Neural progenitor cell (in vitro differentiated cells): ENCODE measurements at regions not wholly inside any gene's neighbourhood (a gene's known extent, or its start where the extent isn't known, plus 50 kb on each side); places are given as distances from the start of the nearest gene placed in this dataset.

Source experiments
- DNase-seq: peaks from one replicate; pipeline ENCODE4 v3.0.0-alpha.2; 2016; ENCODE audit warnings: low spot score
- H2AFZ ChIP-seq: fragments of 200-600 bp; sonication (generic); replicated peaks from 2 replicates; pipeline ENCODE4 v1.6.1; 2016; ENCODE audit warnings: antibody characterized with exemption
- H3F3A ChIP-seq: fragments of 200-600 bp; sonication (generic); 2 replicates; pipeline ENCODE4 v1.6.1; 2016; ENCODE audit warnings: antibody characterized with exemption, low read depth
- H3K27ac ChIP-seq: fragments of 200-600 bp; sonication (generic); 2 replicates; pipeline ENCODE4 v1.5.1; 2016; ENCODE audit warnings: mild to moderate bottlenecking
- H3K27me3 ChIP-seq: fragments of 200-600 bp; sonication (generic); 2 replicates; pipeline ENCODE4 v1.6.1; 2016; ENCODE audit warnings: mild to moderate bottlenecking, moderate library complexity
- H3K36me3 ChIP-seq: fragments of 200-600 bp; sonication (generic); 2 replicates; pipeline ENCODE4 v1.5.1; 2016
- H3K4me1 ChIP-seq: fragments of 200-600 bp; sonication (generic); 2 replicates; pipeline ENCODE4 v1.6.1; 2016; ENCODE audit warnings: mixed run types
- H3K4me2 ChIP-seq: fragments of 200-600 bp; sonication (generic); 2 replicates; pipeline ENCODE4 v1.6.1; 2016
- H3K4me3 ChIP-seq: fragments of 200-600 bp; sonication (generic); 2 replicates; pipeline ENCODE4 v1.5.1; 2016
- H3K79me2 ChIP-seq: fragments of 200-600 bp; sonication (generic); 2 replicates; pipeline ENCODE4 v1.6.1; 2016; ENCODE audit warnings: low read depth
- H3K9ac ChIP-seq: fragments of 200-600 bp; sonication (generic); 2 replicates; pipeline ENCODE4 v1.6.1; 2016
- H3K9me3 ChIP-seq: fragments of 200-600 bp; sonication (generic); 2 replicates; pipeline ENCODE4 v1.5.1; 2016; ENCODE audit warnings: low read depth
- H4K20me1 ChIP-seq: fragments of 200-600 bp; sonication (generic); 2 replicates; pipeline ENCODE4 v1.6.1; 2016; ENCODE audit warnings: low read depth
- H3K27ac Mint-ChIP-seq: 3 replicates; pipeline ENCODE4 v1.8.0; 2021; ENCODE audit warnings: mixed read lengths
- H3K27me3 Mint-ChIP-seq: 2 replicates; pipeline ENCODE4 v1.8.0; 2022; ENCODE audit warnings: low read depth, mild to moderate bottlenecking, inconsistent platforms, moderate library complexity, mixed read lengths; ENCODE audit not compliant: insufficient read depth
- H3K36me3 Mint-ChIP-seq: 3 replicates; pipeline ENCODE4 v1.8.0; 2021; ENCODE audit warnings: mixed read lengths
- H3K4me1 Mint-ChIP-seq: 3 replicates; pipeline ENCODE4 v1.8.0; 2021; ENCODE audit warnings: mixed read lengths
- H3K4me3 Mint-ChIP-seq: 3 replicates; pipeline ENCODE4 v1.8.0; 2021; ENCODE audit warnings: mild to moderate bottlenecking, moderate library complexity, mixed read lengths
- H3K9me3 Mint-ChIP-seq: 3 replicates; pipeline ENCODE4 v1.8.0; 2020; ENCODE audit warnings: mixed read lengths
- CTCF ChIP-seq: fragments of 200-600 bp; sonication (generic); IDR thresholded peaks from 2 replicates; pipeline ENCODE4 v1.5.1; 2017; ENCODE audit warnings: antibody characterized with exemption, mild to moderate bottlenecking
- EZH2 ChIP-seq: fragments of 200-600 bp; sonication (generic); IDR thresholded peaks from 2 replicates; pipeline ENCODE4 v1.6.1; 2017; ENCODE audit warnings: antibody characterized with exemption, mild to moderate bottlenecking, moderate library complexity
- EZH2phosphoT487 ChIP-seq: fragments of 200-600 bp; sonication (generic); IDR thresholded peaks from 2 replicates; pipeline ENCODE4 v1.6.1; 2017; ENCODE audit warnings: antibody characterized with exemption

GRCh38 chr16:35743101-35743692 is 2283.8 kb downstream of the TP53TG3F start:
- Histone ChIP-seq H3K79me2 (no peaks in the 10 kb centered on the region), H2AFZ (no peak overlapping the region), H3K27ac (no peak overlapping the region), H3K4me1 (no peaks in the 10 kb centered on the region), H3K36me3 (no peaks in the 10 kb centered on the region), H3K9me3 (peaks cover 11% of the 10 kb centered on the region), H3K27me3 (no peaks in the 10 kb centered on the region), H3K4me2 (no peak overlapping the region), H3F3A (no peaks in the 10 kb centered on the region), H4K20me1 (no peaks in the 10 kb centered on the region), H3K9ac (no peak overlapping the region), H3K4me3 (no peak overlapping the region)
- Mint-ChIP-seq H3K4me3 (no peak overlapping the region), H3K36me3 (no peaks in the 10 kb centered on the region), H3K9me3 (peaks cover 71% of the 10 kb centered on the region), H3K27me3 (peaks cover 8% of the 10 kb centered on the region), H3K27ac (no peak overlapping the region), H3K4me1 (no peaks in the 10 kb centered on the region)
- DNase-seq: no peak
- TF ChIP-seq EZH2 (no peak), EZH2phosphoT487 (no peak), CTCF (no peak)

GRCh38 chr16:35744084-35744483 is 2284.7 kb downstream of the TP53TG3F start:
- Histone ChIP-seq H3K79me2 (no peaks in the 10 kb centered on the region), H2AFZ (no peak overlapping the region), H3K27me3 (no peaks in the 10 kb centered on the region), H3K4me1 (no peaks in the 10 kb centered on the region), H3K4me3 (no peak overlapping the region), H3K9ac (no peak overlapping the region), H3F3A (no peaks in the 10 kb centered on the region), H3K36me3 (no peaks in the 10 kb centered on the region), H3K27ac (no peak overlapping the region), H3K9me3 (peaks cover 3% of the 10 kb centered on the region), H3K4me2 (no peak overlapping the region), H4K20me1 (no peaks in the 10 kb centered on the region)
- H3K27me3 Mint-ChIP-seq: peaks cover 8% of the 10 kb centered on the region
- no peak overlapping the region for H3K27ac Mint-ChIP-seq
- no peak for TF ChIP-seq CTCF
- TF ChIP-seq EZH2: no peak
- TF ChIP-seq EZH2phosphoT487: no peak
- H3K4me1 Mint-ChIP-seq: no peaks in the 10 kb centered on the region
- no peaks in the 10 kb centered on the region for H3K36me3 Mint-ChIP-seq
- no peak overlapping the region for H3K4me3 Mint-ChIP-seq
- H3K9me3 Mint-ChIP-seq: peaks cover 62% of the 10 kb centered on the region
- DNase-seq: no peak

DNA sequence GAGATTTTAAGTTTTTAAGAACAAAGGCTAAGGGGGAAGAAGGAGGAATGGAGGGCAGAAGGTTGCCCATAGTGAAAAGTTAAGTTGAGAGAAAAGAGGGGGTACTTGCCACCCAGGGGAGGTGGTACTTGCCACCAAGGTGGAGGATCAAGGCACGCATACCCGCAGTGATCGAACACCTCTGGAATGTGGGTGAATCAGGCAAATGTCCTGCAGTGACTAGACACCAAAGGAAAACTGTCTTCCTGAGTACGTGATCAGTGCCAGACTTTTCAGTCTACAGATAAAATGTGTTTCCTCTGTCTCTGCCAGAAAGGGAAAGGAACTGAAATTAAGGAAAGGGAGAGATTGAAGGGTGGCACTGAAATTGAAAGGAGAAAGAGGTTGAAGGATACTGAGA is 2285.3 kb downstream of the TP53TG3F start:
- Histone ChIP-seq H3K4me2 (no peak overlapping the region), H3K4me1 (no peaks in the 10 kb centered on the region), H3K27ac (no peak overlapping the region), H3F3A (no peaks in the 10 kb centered on the region), H4K20me1 (no peaks in the 10 kb centered on the region), H3K79me2 (no peaks in the 10 kb centered on the region), H3K36me3 (no peaks in the 10 kb centered on the region), H3K4me3 (no peak overlapping the region), H2AFZ (no peak overlapping the region), H3K27me3 (no peaks in the 10 kb centered on the region), H3K9ac (no peak overlapping the region), H3K9me3 (peaks cover 3% of the 10 kb centered on the region)
- Mint-ChIP-seq H3K4me3 (no peak overlapping the region), H3K27ac (no peak overlapping the region), H3K27me3 (peaks cover 8% of the 10 kb centered on the region), H3K9me3 (peaks cover 58% of the 10 kb centered on the region), H3K36me3 (no peaks in the 10 kb centered on the region), H3K4me1 (no peaks in the 10 kb centered on the region)
- TF ChIP-seq EZH2 (no peak), EZH2phosphoT487 (no peak), CTCF (no peak)
- no peak for DNase-seq
